Gastroesophageal sphincter (tissue), 4 donors: ENCODE measurements at regions not wholly inside any gene's neighbourhood (a gene's known extent, or its start where the extent isn't known, plus 50 kb on each side); places are given as distances from the start of the nearest gene placed in this dataset.

ENCODE experiments used
- ATAC-seq: fragments of 150-250 bp; one replicate; pipeline ENCODE4 v1.9.1; 2016; ENCODE audit warnings: mild to moderate bottlenecking, moderate library complexity
- H3K27ac ChIP-seq, 4 donors: fragments of 200-600 bp; sonication (generic) in 3 of 4; 1 replicate in 3 of 4; 2 replicates in 1 of 4; pipeline ENCODE4 v1.5.1; 2016 to 2019
- H3K27me3 ChIP-seq: fragments of 200-600 bp; sonication (generic); one replicate; pipeline ENCODE4 v1.5.1; 2019
- H3K36me3 ChIP-seq, 2 donors: fragments of 200-600 bp; sonication (generic); one replicate each; pipeline ENCODE4 v1.5.1; 2019; ENCODE audit warnings: control low read depth in 1 of 2
- H3K4me1 ChIP-seq, 3 donors: fragments of 200-600 bp; sonication (generic); 1 replicate in 2 of 3; 2 replicates in 1 of 3; pipeline ENCODE4 v1.5.1; 2016 to 2019; ENCODE audit warnings: control low read depth in 2 of 3
- H3K4me3 ChIP-seq, 2 donors: fragments of 200-600 bp; sonication (generic); one replicate each; pipeline ENCODE4 v1.5.1; 2019; ENCODE audit warnings: mild to moderate bottlenecking in 1 of 2, moderate library complexity in 1 of 2
- H3K9me3 ChIP-seq, 3 donors: fragments of 200-600 bp; sonication (generic); one replicate each; pipeline ENCODE4 v1.5.1; 2017 to 2019; ENCODE audit warnings: control low read depth in 2 of 3
- EP300 ChIP-seq: sonication (generic); formaldehyde crosslinking; IDR thresholded peaks from one replicate; pipeline ENCODE4 v1.6.1; 2017; ENCODE audit warnings: antibody characterized with exemption, mild to moderate bottlenecking
- POLR2A ChIP-seq, 2 donors: fragments of 450-650 bp; IDR thresholded peaks; one replicate each; pipeline ENCODE4 v1.6.1; 2017; ENCODE audit warnings: antibody characterized with exemption in 2 of 2, mild to moderate bottlenecking in 2 of 2, moderate library complexity in 1 of 2
- POLR2AphosphoS5 ChIP-seq: sonication (generic); formaldehyde crosslinking; IDR thresholded peaks from one replicate; pipeline ENCODE4 v1.6.1; 2017; ENCODE audit warnings: antibody characterized with exemption
- WGBS, 2 donors: methylation state at CpG; one replicate each; pipeline ENCODE4 v1.1.5; 2018; ENCODE audit warnings: low coverage in 1 of 2; 5-methylcytosine and 5-hydroxymethylcytosine counted together
- TF ChIP-seq, protein P1 (sequence below), 4 experiments: fragments of 200-600 bp in 2 of 4; fragments of 450-650 bp in 2 of 4; sonication (generic) in 1 of 4; IDR thresholded peaks; one replicate each; pipeline ENCODE4 v1.5.1; 2017 to 2019; ENCODE audit warnings: antibody characterized with exemption in 4 of 4, mild to moderate bottlenecking in 2 of 4, moderate library complexity in 2 of 4

- ATAC-seq = no peak
- Histone ChIP-seq H3K4me1 (no peaks in the 10 kb centered on the region), H3K27ac (no peak overlapping the region), H3K4me3 (no peak overlapping the region), H3K9me3 (no peaks in the 10 kb centered on the region), H3K27me3 (no peaks in the 10 kb centered on the region), H3K36me3 (no peaks in the 10 kb centered on the region)
- 70 to 78% methylated on average over 6 of the region's 6 CpGs for WGBS, 2 donors
- no peak for TF ChIP-seq EP300
- TF ChIP-seq, protein P1, sequence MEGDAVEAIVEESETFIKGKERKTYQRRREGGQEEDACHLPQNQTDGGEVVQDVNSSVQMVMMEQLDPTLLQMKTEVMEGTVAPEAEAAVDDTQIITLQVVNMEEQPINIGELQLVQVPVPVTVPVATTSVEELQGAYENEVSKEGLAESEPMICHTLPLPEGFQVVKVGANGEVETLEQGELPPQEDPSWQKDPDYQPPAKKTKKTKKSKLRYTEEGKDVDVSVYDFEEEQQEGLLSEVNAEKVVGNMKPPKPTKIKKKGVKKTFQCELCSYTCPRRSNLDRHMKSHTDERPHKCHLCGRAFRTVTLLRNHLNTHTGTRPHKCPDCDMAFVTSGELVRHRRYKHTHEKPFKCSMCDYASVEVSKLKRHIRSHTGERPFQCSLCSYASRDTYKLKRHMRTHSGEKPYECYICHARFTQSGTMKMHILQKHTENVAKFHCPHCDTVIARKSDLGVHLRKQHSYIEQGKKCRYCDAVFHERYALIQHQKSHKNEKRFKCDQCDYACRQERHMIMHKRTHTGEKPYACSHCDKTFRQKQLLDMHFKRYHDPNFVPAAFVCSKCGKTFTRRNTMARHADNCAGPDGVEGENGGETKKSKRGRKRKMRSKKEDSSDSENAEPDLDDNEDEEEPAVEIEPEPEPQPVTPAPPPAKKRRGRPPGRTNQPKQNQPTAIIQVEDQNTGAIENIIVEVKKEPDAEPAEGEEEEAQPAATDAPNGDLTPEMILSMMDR (IDR thresholded peaks at IDR 0.05) = no peak
- TF ChIP-seq POLR2A (IDR thresholded peaks at IDR 0.05) = no peak
- TF ChIP-seq POLR2AphosphoS5 = no peak
Measured at GRCh38 chr13:60214213-60215055, 50.7 kb upstream of the DIAPH3 start.

GRCh38 chr13:60220072-60220471 is 56.3 kb upstream of the DIAPH3 start:
- Histone ChIP-seq H3K4me1 (no peaks in the 10 kb centered on the region), H3K9me3 (no peaks in the 10 kb centered on the region), H3K27ac (no peak overlapping the region), H3K4me3 (no peak overlapping the region), H3K27me3 (no peaks in the 10 kb centered on the region), H3K36me3 (no peaks in the 10 kb centered on the region)
- TF ChIP-seq POLR2A (IDR thresholded peaks at IDR 0.05) = no peak
- TF ChIP-seq, protein P1 (IDR thresholded peaks at IDR 0.05) = no peak
- TF ChIP-seq POLR2AphosphoS5 = no peak
- TF ChIP-seq EP300 = no peak
- 100% methylated on average over 1 of the region's 1 CpG for WGBS, 2 donors
- no peak for ATAC-seq

GRCh38 chr13:60221581-60221980 is 57.9 kb upstream of the DIAPH3 start:
- no peak for ATAC-seq
- TF ChIP-seq, protein P1 (IDR thresholded peaks at IDR 0.05) = no peak
- TF ChIP-seq POLR2AphosphoS5 = no peak
- no peak for TF ChIP-seq POLR2A (IDR thresholded peaks at IDR 0.05)
- no peak for TF ChIP-seq EP300

DNA sequence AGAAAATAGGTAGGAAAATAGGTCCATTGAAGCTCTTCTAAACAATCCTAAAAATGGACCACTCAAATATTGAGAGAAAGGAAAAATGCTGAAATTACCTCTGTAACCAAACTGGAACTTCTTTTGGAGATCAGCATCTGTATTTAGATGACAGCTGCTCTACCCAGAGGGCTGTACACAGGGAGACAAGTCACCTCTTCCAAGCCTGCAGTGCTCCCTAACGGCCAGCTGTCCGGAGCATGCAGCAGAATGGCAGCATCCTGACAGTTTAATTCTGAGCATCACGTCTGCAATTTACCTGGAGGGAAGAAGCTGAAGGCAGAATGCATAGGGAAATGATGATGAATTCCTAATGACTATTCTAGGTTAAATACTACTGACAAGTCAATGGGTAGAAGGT is 62.8 kb upstream of the DIAPH3 start:
- TF ChIP-seq POLR2AphosphoS5 = no peak
- no peak for TF ChIP-seq EP300
- TF ChIP-seq, protein P1 (IDR thresholded peaks at IDR 0.05) = no peak
- no peak for TF ChIP-seq POLR2A (IDR thresholded peaks at IDR 0.05)
- Histone ChIP-seq H3K4me1 (no peaks in the 10 kb centered on the region), H3K36me3 (no peaks in the 10 kb centered on the region), H3K27ac (no peak overlapping the region), H3K4me3 (no peak overlapping the region), H3K9me3 (no peaks in the 10 kb centered on the region), H3K27me3 (peaks cover 5% of the 10 kb centered on the region)
- 43 to 52% methylated on average over 1 to 3 of the region's 3 CpGs for WGBS, 2 donors
- ATAC-seq = no peak

More at GRCh38 chr13:60221581-60221980, 57.9 kb upstream of the DIAPH3 start:
- no peaks in the 10 kb centered on the region for H3K27me3 ChIP-seq
- 92 to 100% methylated on average over 2 to 4 of the region's 6 CpGs for WGBS, 2 donors
- no peak overlapping the region for H3K27ac ChIP-seq
- H3K4me3 ChIP-seq = no peak overlapping the region
- no peaks in the 10 kb centered on the region for H3K4me1 ChIP-seq
- H3K36me3 ChIP-seq = no peaks in the 10 kb centered on the region
- H3K9me3 ChIP-seq = no peaks in the 10 kb centered on the region

GRCh38 chr13:60227158-60227557 is 63.4 kb upstream of the DIAPH3 start:
- TF ChIP-seq POLR2A (IDR thresholded peaks at IDR 0.05) = no peak
- TF ChIP-seq POLR2AphosphoS5 = no peak
- no peak for TF ChIP-seq EP300
- TF ChIP-seq, protein P1 (IDR thresholded peaks at IDR 0.05) = no peak
- Histone ChIP-seq H3K27me3 (peaks cover 5% of the 10 kb centered on the region), H3K4me1 (no peaks in the 10 kb centered on the region), H3K27ac (no peak overlapping the region), H3K9me3 (no peaks in the 10 kb centered on the region), H3K4me3 (no peak overlapping the region), H3K36me3 (no peaks in the 10 kb centered on the region)
- no peak for ATAC-seq
